ENCODE measurements at regions not wholly inside any gene's neighbourhood (a gene's known extent, or its start where the extent isn't known, plus 50 kb on each side); places are given as distances from the start of the nearest gene placed in this dataset.

DNA sequence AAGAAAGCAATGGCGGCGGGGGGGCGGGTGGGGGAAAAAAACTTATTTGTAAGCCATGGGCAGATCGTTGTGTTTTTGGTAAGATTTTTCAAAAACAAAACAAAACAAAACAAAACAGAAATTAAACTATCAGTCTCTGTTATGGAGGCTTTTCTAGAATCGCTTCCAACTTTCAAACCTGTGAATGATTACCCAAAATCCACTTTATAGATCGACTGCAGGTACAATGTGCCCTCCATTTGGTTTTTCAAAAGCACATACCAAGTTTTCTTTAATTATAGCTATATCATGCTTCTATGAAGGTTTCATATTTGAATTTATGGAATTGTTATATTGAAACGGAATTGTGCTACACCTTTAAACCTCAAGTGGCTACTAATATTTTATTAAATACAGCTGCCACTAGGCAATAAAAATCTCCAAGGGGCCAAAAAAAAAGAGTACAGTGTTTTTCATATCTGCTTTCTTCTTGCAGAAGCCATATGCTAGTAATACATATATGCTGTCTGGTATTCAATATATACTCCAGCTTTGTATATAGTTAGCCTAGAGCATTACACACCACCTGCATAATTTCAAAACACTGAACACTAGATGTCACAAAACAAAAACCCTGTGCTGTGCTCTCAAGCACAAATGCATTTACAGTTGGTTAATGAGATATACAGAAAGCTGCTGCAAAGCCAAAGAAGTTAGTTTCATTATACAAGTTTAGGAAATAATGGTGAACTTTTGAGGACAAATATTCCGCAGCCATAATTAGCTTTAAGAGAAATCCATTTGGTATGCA lies 683.8 kb upstream of the NR2F2 start:
- Mint-ChIP-seq H3K27ac (no peak overlapping the region), H3K4me1 (no peaks in the 10 kb centered on the region), H3K9me3 (no peaks in the 10 kb centered on the region), H3K27me3 (no peaks in the 10 kb centered on the region), H3K36me3 (no peaks in the 10 kb centered on the region), H3K4me3 (no peak overlapping the region)

- Mint-ChIP-seq H3K27ac (no peak overlapping the region), H3K27me3 (no peaks in the 10 kb centered on the region), H3K4me1 (no peaks in the 10 kb centered on the region), H3K4me3 (no peak overlapping the region), H3K36me3 (no peaks in the 10 kb centered on the region), H3K9me3 (no peaks in the 10 kb centered on the region)
These were observed 682.8 kb upstream of the NR2F2 start for GRCh38 chr15:95647531-95648277.

- H3K9me3 Mint-ChIP-seq, result no peaks in the 10 kb centered on the region
- H3K4me1 Mint-ChIP-seq, result no peaks in the 10 kb centered on the region
- H3K27me3 Mint-ChIP-seq, result no peaks in the 10 kb centered on the region
- no peak overlapping the region for H3K4me3 Mint-ChIP-seq
- H3K27ac Mint-ChIP-seq, result no peak overlapping the region
- no peaks in the 10 kb centered on the region for H3K36me3 Mint-ChIP-seq
These were observed 677.1 kb upstream of the NR2F2 start for GRCh38 chr15:95653361-95653805.

DNA sequence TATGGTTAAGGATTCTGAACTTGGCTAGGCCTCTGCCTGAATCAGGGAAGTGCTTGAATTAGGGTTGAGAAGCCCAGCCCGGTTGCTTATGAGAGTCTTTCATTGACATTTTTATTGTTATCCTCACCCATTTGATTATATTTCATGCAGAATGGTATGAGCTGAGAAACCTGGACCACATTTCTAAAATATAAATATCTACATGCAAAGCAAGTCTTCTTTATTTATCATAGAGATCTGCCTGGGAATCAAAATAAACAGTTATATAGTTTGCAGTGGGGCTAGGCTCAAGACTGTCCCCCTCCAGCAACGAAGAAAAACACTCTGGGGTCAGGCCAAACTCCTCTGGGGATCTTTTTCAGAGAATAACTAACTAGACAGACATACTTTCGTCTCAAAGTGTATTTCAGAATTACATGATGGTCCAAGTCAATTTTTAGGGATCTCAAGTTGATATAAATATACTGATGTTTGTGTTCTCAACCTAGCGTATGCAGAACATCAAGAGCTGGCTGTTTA lies 675.4 kb upstream of the NR2F2 start:
- H3K9me3 Mint-ChIP-seq, result no peaks in the 10 kb centered on the region
- H3K36me3 Mint-ChIP-seq, result no peaks in the 10 kb centered on the region
- no peak overlapping the region for H3K27ac Mint-ChIP-seq
- peaks cover 9% of the 10 kb centered on the region for H3K27me3 Mint-ChIP-seq
- no peaks in the 10 kb centered on the region for H3K4me1 Mint-ChIP-seq
- H3K4me3 Mint-ChIP-seq, result no peak overlapping the region

DNA sequence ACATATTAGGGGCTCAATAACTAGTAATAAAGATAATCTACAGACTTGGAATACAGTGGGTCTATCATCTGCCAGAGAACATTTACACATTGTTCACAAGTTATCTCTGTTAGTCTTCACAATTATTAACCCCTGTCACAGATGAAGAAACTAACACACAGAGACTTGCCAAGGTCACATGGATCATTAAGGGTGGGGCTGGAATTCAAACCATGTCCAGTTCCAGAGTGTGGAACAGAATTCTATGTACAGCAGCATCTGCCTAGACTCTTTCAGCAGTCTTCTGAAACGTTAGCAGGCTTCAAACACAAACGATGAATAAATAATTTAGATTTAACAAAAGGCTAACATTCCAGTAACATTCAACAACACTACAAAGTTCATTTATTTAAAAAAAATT lies 673.9 kb upstream of the NR2F2 start:
- Mint-ChIP-seq H3K27me3 (peaks cover 12% of the 10 kb centered on the region), H3K36me3 (no peaks in the 10 kb centered on the region), H3K27ac (no peak overlapping the region), H3K9me3 (no peaks in the 10 kb centered on the region), H3K4me3 (no peak overlapping the region), H3K4me1 (no peaks in the 10 kb centered on the region)

GRCh38 chr15:95658799-95659198 lies 671.7 kb upstream of the NR2F2 start:
- H3K27me3 Mint-ChIP-seq, result peaks cover 13% of the 10 kb centered on the region
- no peak overlapping the region for H3K4me3 Mint-ChIP-seq
- H3K4me1 Mint-ChIP-seq, result no peaks in the 10 kb centered on the region
- no peaks in the 10 kb centered on the region for H3K9me3 Mint-ChIP-seq
- H3K27ac Mint-ChIP-seq, result no peak overlapping the region
- no peaks in the 10 kb centered on the region for H3K36me3 Mint-ChIP-seq

DNA sequence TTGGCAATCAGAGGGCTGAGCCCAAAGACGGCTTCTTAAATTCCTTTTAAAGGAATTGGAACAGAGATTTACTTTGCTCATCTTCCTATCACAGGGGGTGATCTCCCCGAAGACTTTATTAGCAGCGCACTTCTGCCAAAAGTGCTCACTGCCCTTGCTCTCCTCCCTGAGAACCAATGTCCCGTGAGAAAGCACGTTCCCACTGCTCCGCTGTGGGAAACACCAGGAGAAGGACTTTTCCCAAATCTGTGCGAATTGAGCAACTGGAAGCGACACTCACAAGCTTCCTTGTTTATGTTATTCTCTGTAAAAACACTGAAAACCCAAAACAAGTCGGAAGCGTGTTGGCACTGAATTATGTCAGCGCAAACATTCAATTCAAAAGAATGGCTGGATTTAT lies 670.8 kb upstream of the NR2F2 start:
- H3K27me3 Mint-ChIP-seq, result peaks cover 13% of the 10 kb centered on the region
- H3K4me3 Mint-ChIP-seq, result no peak overlapping the region
- H3K27ac Mint-ChIP-seq, result no peak overlapping the region

DNA sequence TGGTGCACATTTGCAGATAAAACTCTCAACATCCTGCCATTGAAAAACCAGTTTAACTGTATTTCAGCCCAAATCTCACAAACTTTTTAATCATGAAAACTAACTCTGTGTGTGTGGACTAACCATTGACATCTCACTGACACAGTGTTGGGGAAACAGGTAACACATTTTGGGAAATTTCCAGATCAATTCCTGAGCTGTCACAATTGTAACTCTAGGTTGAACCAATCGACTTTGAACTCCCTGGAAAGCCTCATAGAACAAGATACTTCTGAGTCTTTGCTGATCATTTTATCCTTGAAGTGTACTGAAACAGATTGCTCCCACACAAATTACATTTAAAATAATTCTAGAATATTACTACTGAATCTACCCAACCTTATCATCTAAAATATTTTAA lies 667.9 kb upstream of the NR2F2 start:
- Mint-ChIP-seq H3K4me1 (no peaks in the 10 kb centered on the region), H3K27me3 (peaks cover 14% of the 10 kb centered on the region), H3K36me3 (no peaks in the 10 kb centered on the region)

More for the DNA sequence above, 670.8 kb upstream of the NR2F2 start:
- H3K9me3 Mint-ChIP-seq, result no peaks in the 10 kb centered on the region
- H3K36me3 Mint-ChIP-seq, result no peaks in the 10 kb centered on the region
- H3K4me1 Mint-ChIP-seq, result no peaks in the 10 kb centered on the region

DNA sequence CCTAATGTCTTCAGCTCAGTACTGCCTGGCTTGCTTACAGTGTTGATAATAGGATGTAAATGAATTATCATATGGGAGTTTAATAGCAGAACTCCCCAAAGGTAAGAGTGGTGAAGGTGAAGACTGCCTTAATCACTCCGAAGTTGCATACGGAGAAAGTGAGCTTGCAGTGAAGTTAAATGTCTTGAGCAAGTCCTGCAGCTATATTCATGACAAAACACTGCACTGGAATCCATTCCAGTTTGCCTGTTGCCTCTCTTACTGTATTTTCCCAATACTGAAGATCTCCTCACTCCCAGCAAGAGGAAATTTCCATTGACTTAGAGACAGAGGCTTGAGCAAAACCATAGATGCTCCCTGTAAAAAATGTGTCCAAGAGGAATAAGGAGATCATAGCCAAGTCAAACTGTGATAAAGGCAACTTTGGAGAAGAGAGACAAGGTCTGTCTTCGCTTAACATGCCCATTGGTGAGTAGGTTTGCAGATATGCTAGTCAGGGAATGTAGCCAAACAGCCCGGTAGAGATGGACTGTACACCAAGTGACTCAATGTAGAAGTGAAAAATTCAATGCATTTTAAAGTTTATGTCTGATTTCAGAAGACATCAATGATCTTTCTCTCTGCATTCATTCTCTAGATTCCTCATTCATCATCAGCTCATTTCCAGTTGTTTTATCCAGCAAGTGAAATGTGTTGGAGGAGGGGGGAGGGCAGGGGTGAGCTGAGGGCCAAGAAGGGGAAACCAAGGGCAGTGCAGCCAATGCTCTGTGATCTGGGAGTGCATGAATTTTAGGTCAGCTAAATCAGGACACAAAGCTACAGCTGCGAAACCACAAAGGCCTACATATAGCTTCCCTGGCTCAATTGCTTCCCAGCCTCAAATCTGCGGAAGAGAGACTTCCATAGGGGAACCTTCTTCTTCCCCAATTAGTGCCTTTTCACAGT lies 667.1 kb upstream of the NR2F2 start:
- H3K27me3 Mint-ChIP-seq, result peaks cover 19% of the 10 kb centered on the region
- H3K9me3 Mint-ChIP-seq, result no peaks in the 10 kb centered on the region
- H3K4me1 Mint-ChIP-seq, result peaks cover 4% of the 10 kb centered on the region
- H3K36me3 Mint-ChIP-seq, result no peaks in the 10 kb centered on the region
- no peak overlapping the region for H3K4me3 Mint-ChIP-seq
- no peak overlapping the region for H3K27ac Mint-ChIP-seq

More for the DNA sequence above, 667.9 kb upstream of the NR2F2 start:
- Mint-ChIP-seq H3K27ac (no peak overlapping the region), H3K9me3 (no peaks in the 10 kb centered on the region), H3K4me3 (no peak overlapping the region)

- H3K9me3 Mint-ChIP-seq, result no peaks in the 10 kb centered on the region
- no peaks in the 10 kb centered on the region for H3K36me3 Mint-ChIP-seq
- no peak overlapping the region for H3K4me3 Mint-ChIP-seq
- H3K27ac Mint-ChIP-seq, result no peak overlapping the region
- peaks cover 15% of the 10 kb centered on the region for H3K27me3 Mint-ChIP-seq
- peaks cover 13% of the 10 kb centered on the region for H3K4me1 Mint-ChIP-seq
These were observed 666.0 kb upstream of the NR2F2 start for GRCh38 chr15:95664450-95664849.

GRCh38 chr15:95669146-95669922 lies 661.2 kb upstream of the NR2F2 start:
- Mint-ChIP-seq H3K9me3 (no peaks in the 10 kb centered on the region), H3K27ac (no peak overlapping the region), H3K4me1 (peaks cover 15% of the 10 kb centered on the region), H3K36me3 (no peaks in the 10 kb centered on the region), H3K4me3 (no peak overlapping the region), H3K27me3 (peaks cover 10% of the 10 kb centered on the region)

- H3K36me3 Mint-ChIP-seq, result no peaks in the 10 kb centered on the region
- peaks cover 7% of the 10 kb centered on the region for H3K4me1 Mint-ChIP-seq
- no peak overlapping the region for H3K27ac Mint-ChIP-seq
- no peak overlapping the region for H3K4me3 Mint-ChIP-seq
- peaks cover 9% of the 10 kb centered on the region for H3K27me3 Mint-ChIP-seq
- peaks cover 8% of the 10 kb centered on the region for H3K9me3 Mint-ChIP-seq
These were observed 656.5 kb upstream of the NR2F2 start for GRCh38 chr15:95674031-95674430.

DNA sequence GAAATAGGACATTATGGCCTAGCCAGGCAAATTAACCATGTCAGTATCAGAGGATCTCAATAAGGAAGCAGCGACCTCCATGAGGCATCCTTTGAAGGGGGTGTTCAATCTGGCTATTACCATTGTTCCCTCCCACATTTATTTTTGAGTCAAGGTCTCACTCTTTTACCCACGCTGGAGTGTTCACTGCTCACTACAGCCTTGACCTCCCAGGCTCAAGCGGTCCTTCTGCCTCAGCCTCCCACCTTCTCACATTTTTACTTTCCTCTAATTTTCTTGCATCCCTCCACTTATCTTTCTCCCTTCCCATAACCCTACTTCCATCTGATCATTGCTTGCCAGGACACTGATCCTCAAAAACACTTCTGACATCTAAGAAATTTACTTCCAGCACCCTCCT lies 654.0 kb upstream of the NR2F2 start:
- H3K9me3 Mint-ChIP-seq, result peaks cover 8% of the 10 kb centered on the region
- H3K4me1 Mint-ChIP-seq, result no peaks in the 10 kb centered on the region
- H3K27ac Mint-ChIP-seq, result no peak overlapping the region
- no peak overlapping the region for H3K4me3 Mint-ChIP-seq
- H3K36me3 Mint-ChIP-seq, result no peaks in the 10 kb centered on the region
- H3K27me3 Mint-ChIP-seq, result peaks cover 8% of the 10 kb centered on the region

GRCh38 chr15:95679847-95680582 lies 650.5 kb upstream of the NR2F2 start:
- Mint-ChIP-seq H3K27me3 (peaks cover 8% of the 10 kb centered on the region), H3K27ac (no peak overlapping the region), H3K4me1 (no peaks in the 10 kb centered on the region), H3K36me3 (no peaks in the 10 kb centered on the region), H3K4me3 (no peak overlapping the region), H3K9me3 (peaks cover 8% of the 10 kb centered on the region)
